Fibroblast of skin of right biceps (primary cell): ENCODE measurements at regions not wholly inside any gene's neighbourhood (a gene's known extent, or its start where the extent isn't known, plus 50 kb on each side); places are given as distances from the start of the nearest gene placed in this dataset.

Experiments used
- DNase-seq: peaks from one replicate; pipeline ENCODE4 v3.0.0-alpha.2; 2013

- no peak for DNase-seq
Observed at GRCh38 chr2:550860-551567, 126.2 kb downstream of the TMEM18 start.

- no peak for DNase-seq
Observed at GRCh38 chr2:545711-546650, 131.2 kb downstream of the TMEM18 start.

GRCh38 chr2:545228-545627 lies 132.0 kb downstream of the TMEM18 start:
- no peak for DNase-seq

- no peak for DNase-seq
Observed at GRCh38 chr2:538646-539045, 138.6 kb downstream of the TMEM18 start.

DNA sequence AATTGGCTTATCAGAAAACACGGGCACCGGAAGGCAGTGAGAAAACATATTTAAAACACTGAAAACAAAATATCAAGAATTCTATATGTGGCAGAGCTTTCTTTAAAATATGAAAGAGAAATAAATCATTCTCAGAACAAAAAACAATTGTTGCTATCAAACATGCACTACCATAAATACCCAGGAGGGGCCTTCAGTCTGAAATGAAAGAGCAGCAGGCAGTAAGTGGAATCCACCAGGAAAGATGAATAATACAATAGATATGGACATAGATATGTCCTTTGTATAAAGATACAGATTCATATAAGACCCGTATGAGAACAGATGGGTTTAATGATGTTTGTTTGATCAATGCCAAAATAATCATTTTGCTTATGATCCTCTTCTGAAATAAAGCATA lies 142.0 kb downstream of the TMEM18 start:
- DNase-seq: no peak

DNA sequence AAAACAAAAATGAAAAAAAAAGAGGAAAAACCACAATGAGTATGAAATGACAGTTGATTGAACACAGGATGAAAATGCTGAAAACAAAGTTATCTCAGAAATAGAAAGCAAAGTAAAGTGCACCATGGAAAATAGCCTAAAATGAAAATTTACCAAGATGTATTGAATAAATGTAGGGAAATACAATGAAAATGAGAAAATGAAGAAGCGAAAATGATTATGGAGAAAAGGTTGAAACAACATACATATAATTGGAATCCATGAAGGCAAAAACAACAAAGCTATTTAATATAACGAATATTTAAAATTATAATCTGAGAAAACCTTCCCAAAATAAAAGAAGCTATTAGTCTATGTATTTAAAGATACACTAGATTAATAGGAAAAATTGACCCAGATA lies 147.4 kb downstream of the TMEM18 start:
- DNase-seq: no peak

- no peak for DNase-seq
Observed at GRCh38 chr2:529424-529823, 147.8 kb downstream of the TMEM18 start.

- no peak for DNase-seq
Observed at GRCh38 chr2:527581-527980, 149.6 kb downstream of the TMEM18 start.

GRCh38 chr2:526918-527317 lies 150.3 kb downstream of the TMEM18 start:
- DNase-seq: no peak

GRCh38 chr2:525611-526010 lies 151.6 kb downstream of the TMEM18 start:
- no peak for DNase-seq

- DNase-seq: no peak
Observed at GRCh38 chr2:525021-525420, 152.2 kb downstream of the TMEM18 start.

- peak; percentile 27 for DNase-seq
Observed at GRCh38 chr2:524442-524841, 152.8 kb downstream of the TMEM18 start.

- no peak for DNase-seq
Observed at GRCh38 chr2:523698-524270, 153.4 kb downstream of the TMEM18 start.

- DNase-seq: no peak
Observed at GRCh38 chr2:522776-523175, 154.4 kb downstream of the TMEM18 start.

DNA sequence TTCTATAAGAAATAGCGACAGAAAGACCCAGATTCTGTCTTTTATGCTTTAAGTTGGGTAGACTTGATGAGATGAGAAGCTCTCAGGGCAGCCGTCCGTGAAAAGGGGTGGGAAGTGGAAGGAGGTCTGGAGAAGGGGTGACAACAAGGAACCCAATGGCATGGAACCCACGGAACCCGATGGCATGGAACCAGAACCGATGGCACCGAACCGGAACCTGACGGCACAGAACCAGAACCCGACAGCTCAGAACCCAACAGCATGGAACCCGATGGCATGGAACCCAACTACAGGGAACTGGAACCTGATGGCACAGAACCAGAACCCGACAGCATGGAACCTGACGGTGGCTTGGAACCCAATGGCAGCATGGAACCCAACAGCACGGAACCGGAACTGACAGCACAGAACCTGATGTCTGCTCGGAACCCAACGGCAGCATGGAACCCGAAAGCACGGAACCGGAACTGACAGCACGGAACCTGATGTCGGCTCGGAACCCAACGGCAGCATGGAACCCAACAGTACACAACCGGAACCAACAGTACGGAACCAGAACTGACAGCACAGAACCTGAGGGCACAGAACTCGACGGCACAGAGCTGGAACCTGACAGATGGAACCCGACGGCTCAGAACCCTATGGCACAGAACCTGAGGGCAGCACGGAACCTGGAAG lies 155.2 kb downstream of the TMEM18 start:
- DNase-seq: no peak

DNA sequence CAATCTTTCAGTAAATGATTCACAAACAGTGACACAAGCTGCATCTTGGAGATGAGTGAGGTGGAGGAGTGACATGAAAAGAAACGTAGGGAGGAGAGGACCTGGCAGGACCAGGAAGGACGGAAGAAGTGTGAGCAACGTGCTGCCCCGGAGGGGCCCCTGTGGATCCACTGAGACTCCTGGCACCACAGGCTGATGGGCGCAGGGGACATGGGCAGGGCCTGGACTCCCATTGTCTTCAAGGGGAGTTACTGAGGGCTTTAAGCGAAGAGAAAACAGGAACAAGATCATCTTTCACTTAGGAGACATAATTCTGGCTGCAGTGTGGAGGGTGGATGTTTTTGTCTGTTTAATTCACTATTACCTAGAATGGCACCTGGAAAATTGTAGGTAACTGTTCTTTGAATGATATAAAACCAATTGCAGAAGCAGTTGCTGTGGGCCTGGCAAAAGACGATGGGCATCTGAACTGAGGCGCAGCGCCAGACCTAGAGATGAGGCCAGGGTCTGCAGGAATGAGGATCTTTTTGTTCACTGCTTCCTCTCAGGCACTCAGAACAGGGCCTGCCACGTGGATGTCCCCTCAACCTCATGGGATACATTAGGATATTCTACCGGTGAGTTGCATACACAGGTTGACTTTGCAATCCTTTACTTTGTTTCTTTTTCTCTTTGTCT lies 156.4 kb downstream of the TMEM18 start:
- no peak for DNase-seq

DNA sequence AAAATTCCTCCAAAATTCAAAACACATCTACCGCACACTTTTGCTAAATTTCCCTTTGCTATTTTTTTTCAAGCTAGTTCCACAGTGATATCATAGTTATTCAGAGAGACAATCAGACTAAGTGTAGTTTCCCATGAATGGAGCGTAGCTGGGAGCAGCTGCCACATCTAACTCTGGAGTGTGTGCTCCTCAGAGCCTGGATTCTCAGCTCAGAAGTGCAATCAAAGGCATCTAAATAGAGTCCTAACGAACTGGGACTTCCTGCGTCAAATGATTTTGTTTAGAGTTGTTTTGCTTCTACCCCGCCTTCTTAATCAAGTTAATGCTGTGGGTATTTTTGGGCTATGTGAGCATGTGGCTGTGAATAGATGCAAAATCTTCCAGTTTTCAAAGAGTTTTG lies 160.3 kb downstream of the TMEM18 start:
- no peak for DNase-seq

GRCh38 chr2:516131-516530 lies 161.1 kb downstream of the TMEM18 start:
- no peak for DNase-seq

DNA sequence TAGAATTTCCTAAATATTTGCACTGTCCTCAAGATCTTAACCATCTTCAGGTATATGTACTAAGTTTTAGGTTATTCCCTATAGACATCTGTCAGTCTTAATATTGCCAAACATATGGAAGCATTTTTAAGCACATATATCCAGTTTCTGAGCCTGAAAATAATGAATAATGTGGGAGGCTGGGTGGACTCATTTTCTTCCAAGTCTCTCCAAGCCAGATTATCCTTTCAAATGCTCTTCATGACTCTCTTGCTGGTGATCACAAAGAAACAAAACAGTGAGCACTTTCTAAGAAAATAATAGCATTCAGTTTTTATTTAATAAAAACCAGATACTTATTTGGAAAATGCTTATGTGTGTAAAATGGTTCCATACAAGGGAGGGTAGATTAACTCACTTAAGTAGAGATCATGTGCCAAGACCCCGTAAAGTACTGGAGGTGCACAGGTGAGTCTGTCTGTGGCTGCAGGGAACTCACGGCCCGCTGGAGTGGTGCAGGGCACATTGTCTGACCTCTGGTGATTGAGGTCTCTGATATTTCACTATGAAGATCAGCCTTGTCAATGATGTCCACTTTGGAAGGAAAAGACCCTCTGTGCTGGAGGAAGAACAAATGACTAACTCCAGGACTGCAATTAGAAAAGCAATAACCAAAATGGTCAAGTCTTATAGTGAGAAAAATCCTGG lies 161.6 kb downstream of the TMEM18 start:
- DNase-seq: no peak

DNA sequence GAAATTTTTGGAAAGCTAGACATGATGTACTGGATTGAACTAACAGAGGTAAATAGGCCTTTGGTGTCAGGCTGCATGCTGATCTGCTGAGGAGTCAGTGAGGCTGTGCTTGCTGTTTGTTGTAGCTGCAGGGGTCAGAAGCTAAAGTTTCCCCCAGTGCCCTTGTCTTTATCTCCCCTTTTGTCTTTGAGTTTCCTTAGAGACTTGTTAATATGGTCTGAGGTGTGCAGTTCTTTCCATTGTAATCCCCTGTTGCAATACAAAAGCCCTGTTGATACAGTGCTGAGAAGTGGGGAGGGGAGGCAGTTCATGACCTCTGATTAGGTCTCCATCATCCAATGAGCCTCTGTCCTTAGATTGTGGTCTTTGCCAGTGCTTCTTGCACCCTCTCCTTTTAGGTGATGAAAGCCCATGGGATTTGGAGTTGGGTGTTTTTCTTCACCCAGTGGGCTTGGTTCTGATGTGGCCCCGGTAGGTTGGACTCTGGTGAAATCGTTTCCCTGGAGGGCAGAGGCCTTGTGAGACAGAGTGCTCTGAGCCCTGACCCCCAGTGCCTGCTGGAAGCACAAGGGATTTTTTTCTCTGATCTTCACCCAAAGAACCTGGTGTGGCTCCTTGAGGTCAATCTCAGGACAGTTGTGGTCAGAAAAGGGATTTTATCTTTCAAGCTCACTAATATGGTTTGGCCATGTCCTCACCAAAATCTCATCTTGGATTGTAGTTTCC lies 163.1 kb downstream of the TMEM18 start:
- DNase-seq: no peak

- DNase-seq: no peak
Observed at GRCh38 chr2:510839-511238, 166.4 kb downstream of the TMEM18 start.
